HFFc6 (cell line): ENCODE measurements at regions not wholly inside any gene's neighbourhood (a gene's known extent, or its start where the extent isn't known, plus 50 kb on each side); places are given as distances from the start of the nearest gene placed in this dataset.
A peak's percentile ranks its signal among the peaks of the same experiment; 100 is the strongest.

Experiments
- DNase-seq: peaks from one replicate; pipeline ENCODE4 v3.0.0-alpha.2; 2018
- H3K27ac Mint-ChIP-seq: 2 replicates; pipeline ENCODE4 v1.8.0; 2020; ENCODE audit warnings: mild to moderate bottlenecking, mixed read lengths
- H3K27me3 Mint-ChIP-seq: 2 replicates; pipeline ENCODE4 v1.8.0; 2021; ENCODE audit warnings: mild to moderate bottlenecking, moderate library complexity, mixed read lengths; ENCODE audit not compliant: insufficient read depth
- H3K36me3 Mint-ChIP-seq: 2 replicates; pipeline ENCODE4 v1.8.0; 2021; ENCODE audit warnings: low read depth, mixed read lengths
- H3K4me1 Mint-ChIP-seq: 2 replicates; pipeline ENCODE4 v1.8.0; 2020; ENCODE audit warnings: low read depth, mixed read lengths
- H3K4me3 Mint-ChIP-seq: 2 replicates; pipeline ENCODE4 v1.8.0; 2020; ENCODE audit warnings: mild to moderate bottlenecking, moderate library complexity, mixed read lengths
- H3K9me3 Mint-ChIP-seq: 2 replicates; pipeline ENCODE4 v1.8.0; 2020; ENCODE audit warnings: mild to moderate bottlenecking, mixed read lengths
- CTCF ChIP-seq: fragments of 200-600 bp; sonication (generic); IDR thresholded peaks from 2 replicates; pipeline ENCODE4 v1.5.0; 2021; ENCODE audit warnings: antibody characterized with exemption, mild to moderate bottlenecking

- Mint-ChIP-seq H3K4me3 (no peak overlapping the region), H3K36me3 (no peaks in the 10 kb centered on the region), H3K9me3 (no peaks in the 10 kb centered on the region), H3K27ac (no peak overlapping the region), H3K27me3 (no peaks in the 10 kb centered on the region), H3K4me1 (no peaks in the 10 kb centered on the region)
- peak; percentile 30 for DNase-seq
- TF ChIP-seq CTCF, result no peak
These were observed 1604.7 kb downstream of the PLA2G4A start for GRCh38 chr1:188433425-188433824.

- no peak for DNase-seq
- no peaks in the 10 kb centered on the region for H3K27me3 Mint-ChIP-seq
- H3K36me3 Mint-ChIP-seq, result no peaks in the 10 kb centered on the region
- TF ChIP-seq CTCF, result no peak
- no peaks in the 10 kb centered on the region for H3K4me1 Mint-ChIP-seq
- no peak overlapping the region for H3K27ac Mint-ChIP-seq
- H3K4me3 Mint-ChIP-seq, result no peak overlapping the region
- no peaks in the 10 kb centered on the region for H3K9me3 Mint-ChIP-seq
These were observed 1615.8 kb downstream of the PLA2G4A start for GRCh38 chr1:188444526-188444925.

- no peak overlapping the region for H3K27ac Mint-ChIP-seq
- no peaks in the 10 kb centered on the region; the same call in 1 of the 2 replicates for H3K36me3 Mint-ChIP-seq
- H3K27me3 Mint-ChIP-seq, result peaks cover 1% of the 10 kb centered on the region; the same call in 1 of the 2 replicates
- no peak overlapping the region for H3K4me3 Mint-ChIP-seq
- no peak for DNase-seq
- H3K9me3 Mint-ChIP-seq, result peaks cover 3% of the 10 kb centered on the region; the same call in 1 of the 2 replicates
- TF ChIP-seq CTCF, result no peak
- no peaks in the 10 kb centered on the region for H3K4me1 Mint-ChIP-seq
These were observed 1634.1 kb downstream of the PLA2G4A start for GRCh38 chr1:188462837-188463236.

GRCh38 chr1:188463919-188464318, 1635.2 kb downstream of the PLA2G4A start:
- H3K27ac Mint-ChIP-seq, result no peak overlapping the region
- TF ChIP-seq CTCF, result peak; percentile 24; the same call in 1 of the 2 replicates
- no peaks in the 10 kb centered on the region; the same call in 1 of the 2 replicates for H3K36me3 Mint-ChIP-seq

GRCh38 chr1:188466539-188466938, 1637.8 kb downstream of the PLA2G4A start:
- H3K4me3 Mint-ChIP-seq, result no peak overlapping the region
- peaks cover 3% of the 10 kb centered on the region; the same call in 1 of the 2 replicates for H3K9me3 Mint-ChIP-seq
- DNase-seq, result no peak
- no peaks in the 10 kb centered on the region; the same call in 1 of the 2 replicates for H3K27me3 Mint-ChIP-seq
- H3K36me3 Mint-ChIP-seq, result no peaks in the 10 kb centered on the region
- no peak overlapping the region for H3K27ac Mint-ChIP-seq
- TF ChIP-seq CTCF, result no peak
- no peaks in the 10 kb centered on the region for H3K4me1 Mint-ChIP-seq

More at GRCh38 chr1:188463919-188464318, 1635.2 kb downstream of the PLA2G4A start:
- Mint-ChIP-seq H3K4me1 (no peaks in the 10 kb centered on the region), H3K27me3 (peaks cover 1% of the 10 kb centered on the region; the same call in 1 of the 2 replicates), H3K4me3 (no peak overlapping the region), H3K9me3 (peaks cover 3% of the 10 kb centered on the region; the same call in 1 of the 2 replicates)
- DNase-seq, result no peak
